ENCODE measurements at regions not wholly inside any gene's neighbourhood (a gene's known extent, or its start where the extent isn't known, plus 50 kb on each side); places are given as distances from the start of the nearest gene placed in this dataset.

GRCh38 chrX:127405946-127406345 is 586.4 kb downstream of the PRR32 start:
- POLR2A ChIA-PET: no interaction called here
- Histone ChIP-seq H3K27ac (ENCODE audit: control insufficient read depth, insufficient read depth) (no peak overlapping the region), H3K79me2 (ENCODE audit: control insufficient read depth, insufficient read depth, low read length) (no peaks in the 10 kb centered on the region), H2AFZ (ENCODE audit: control insufficient read depth, low read depth, low read length) (no peak overlapping the region), H4K20me1 (ENCODE audit: control insufficient read depth, insufficient read depth) (no peaks in the 10 kb centered on the region), H3K4me1 (ENCODE audit: control insufficient read depth, insufficient read depth, low read length) (no peaks in the 10 kb centered on the region), H3K4me3 (no peak overlapping the region), H3K27me3 (replicated peaks in 1 of 2; ENCODE audit: control insufficient read depth in 2 of 2, insufficient read depth in 2 of 2, low read length in 1 of 2) (no peaks in the 10 kb centered on the region), H3K4me2 (ENCODE audit: control insufficient read depth, insufficient read depth) (no peak overlapping the region), H3K9me3 (replicated peaks; ENCODE audit: control insufficient read depth, insufficient read depth, low read length) (no peaks in the 10 kb centered on the region), H3K36me3 (ENCODE audit: control insufficient read depth in 2 of 2, insufficient read depth in 2 of 2, low read length in 1 of 2) (no peaks in the 10 kb centered on the region), H3K9ac (ENCODE audit: control insufficient read depth, insufficient read depth, low read length) (no peak overlapping the region)
- WGBS (ENCODE audit: insufficient coverage, insufficient replicate concordance, low lambda C conversion rate, missing lambda C conversion rate): 20% methylated on average over 2 of the region's 2 CpGs
- TF ChIP-seq SIX5 (IDR thresholded peaks at IDR 0.05; ENCODE audit: low read depth, low read length, severe bottlenecking) (no peak), BCL11A (IDR thresholded peaks at IDR 0.05; ENCODE audit: low read depth, low read length) (no peak), EZH2 (IDR thresholded peaks at IDR 0.05; ENCODE audit: borderline replicate concordance, control insufficient read depth, low read depth, low read length) (no peak), SMC3 (IDR thresholded peaks at IDR 0.05; ENCODE audit: borderline replicate concordance, low read length) (no peak)
- TF ChIP-seq, protein P1, sequence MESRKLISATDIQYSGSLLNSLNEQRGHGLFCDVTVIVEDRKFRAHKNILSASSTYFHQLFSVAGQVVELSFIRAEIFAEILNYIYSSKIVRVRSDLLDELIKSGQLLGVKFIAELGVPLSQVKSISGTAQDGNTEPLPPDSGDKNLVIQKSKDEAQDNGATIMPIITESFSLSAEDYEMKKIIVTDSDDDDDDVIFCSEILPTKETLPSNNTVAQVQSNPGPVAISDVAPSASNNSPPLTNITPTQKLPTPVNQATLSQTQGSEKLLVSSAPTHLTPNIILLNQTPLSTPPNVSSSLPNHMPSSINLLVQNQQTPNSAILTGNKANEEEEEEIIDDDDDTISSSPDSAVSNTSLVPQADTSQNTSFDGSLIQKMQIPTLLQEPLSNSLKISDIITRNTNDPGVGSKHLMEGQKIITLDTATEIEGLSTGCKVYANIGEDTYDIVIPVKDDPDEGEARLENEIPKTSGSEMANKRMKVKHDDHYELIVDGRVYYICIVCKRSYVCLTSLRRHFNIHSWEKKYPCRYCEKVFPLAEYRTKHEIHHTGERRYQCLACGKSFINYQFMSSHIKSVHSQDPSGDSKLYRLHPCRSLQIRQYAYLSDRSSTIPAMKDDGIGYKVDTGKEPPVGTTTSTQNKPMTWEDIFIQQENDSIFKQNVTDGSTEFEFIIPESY (IDR thresholded peaks at IDR 0.05): no peak
- TF ChIP-seq, protein P2, sequence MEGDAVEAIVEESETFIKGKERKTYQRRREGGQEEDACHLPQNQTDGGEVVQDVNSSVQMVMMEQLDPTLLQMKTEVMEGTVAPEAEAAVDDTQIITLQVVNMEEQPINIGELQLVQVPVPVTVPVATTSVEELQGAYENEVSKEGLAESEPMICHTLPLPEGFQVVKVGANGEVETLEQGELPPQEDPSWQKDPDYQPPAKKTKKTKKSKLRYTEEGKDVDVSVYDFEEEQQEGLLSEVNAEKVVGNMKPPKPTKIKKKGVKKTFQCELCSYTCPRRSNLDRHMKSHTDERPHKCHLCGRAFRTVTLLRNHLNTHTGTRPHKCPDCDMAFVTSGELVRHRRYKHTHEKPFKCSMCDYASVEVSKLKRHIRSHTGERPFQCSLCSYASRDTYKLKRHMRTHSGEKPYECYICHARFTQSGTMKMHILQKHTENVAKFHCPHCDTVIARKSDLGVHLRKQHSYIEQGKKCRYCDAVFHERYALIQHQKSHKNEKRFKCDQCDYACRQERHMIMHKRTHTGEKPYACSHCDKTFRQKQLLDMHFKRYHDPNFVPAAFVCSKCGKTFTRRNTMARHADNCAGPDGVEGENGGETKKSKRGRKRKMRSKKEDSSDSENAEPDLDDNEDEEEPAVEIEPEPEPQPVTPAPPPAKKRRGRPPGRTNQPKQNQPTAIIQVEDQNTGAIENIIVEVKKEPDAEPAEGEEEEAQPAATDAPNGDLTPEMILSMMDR (IDR thresholded peaks at IDR 0.05 in 2 of 3, conservative IDR thresholded peaks at IDR 0.05 in 1 of 3; ENCODE audit: control insufficient read depth in 2 of 3, extremely low read depth in 1 of 3, insufficient read depth in 1 of 3, low read depth in 3 of 3, low read length in 3 of 3): no peak
- SMC1A ChIA-PET (ENCODE audit: uncharacterized antibody, unreplicated experiment): no interaction called here
- intact Hi-C loops (cut with micrococcal nuclease; ENCODE audit: unreplicated experiment): no loop called here
- DNase-seq (ENCODE audit: low read depth, low spot score) (no peak), FAIRE-seq (no peak), ATAC-seq (no peak)
- RAD21 ChIA-PET (ENCODE audit: unreplicated experiment): no interaction called here
- no TSS peak for BruUV-seq (replicated peaks)
- CTCF ChIA-PET: no interaction called here
- in situ Hi-C loops (cut with MboI): no loop called here

Data from GM12878 (cell line).